GM10248 (cell line): ENCODE measurements at regions not wholly inside any gene's neighbourhood (a gene's known extent, or its start where the extent isn't known, plus 50 kb on each side); places are given as distances from the start of the nearest gene placed in this dataset.

Experiments
- CTCF ChIA-PET: fragments of 300-600 bp; sonication (Branson Sonifier 250); formaldehyde crosslinking; extraction: SDS; loops from one replicate; lab custom pipeline; 2021; ENCODE audit warnings: antibody characterized with exemption; lab: Yijun Ruan, JAX
- POLR2A ChIA-PET: fragments of 350-650 bp; sonication (Branson Sonifier 250); formaldehyde crosslinking; extraction: SDS; loops from one replicate; lab custom pipeline; 2020; ENCODE audit warnings: antibody characterized with exemption; lab: Yijun Ruan, JAX
- DNase-seq: peaks from one replicate; pipeline ENCODE4 v3.0.0; 2012; ENCODE audit errors: extremely low spot score
- CTCF ChIP-seq: IDR thresholded peaks from 2 replicates; pipeline ENCODE4 v1.5.1; 2012; ENCODE audit warnings: mild to moderate bottlenecking, low read depth; ENCODE audit errors: extremely low read depth, missing control alignments, control extremely low read depth

DNA sequence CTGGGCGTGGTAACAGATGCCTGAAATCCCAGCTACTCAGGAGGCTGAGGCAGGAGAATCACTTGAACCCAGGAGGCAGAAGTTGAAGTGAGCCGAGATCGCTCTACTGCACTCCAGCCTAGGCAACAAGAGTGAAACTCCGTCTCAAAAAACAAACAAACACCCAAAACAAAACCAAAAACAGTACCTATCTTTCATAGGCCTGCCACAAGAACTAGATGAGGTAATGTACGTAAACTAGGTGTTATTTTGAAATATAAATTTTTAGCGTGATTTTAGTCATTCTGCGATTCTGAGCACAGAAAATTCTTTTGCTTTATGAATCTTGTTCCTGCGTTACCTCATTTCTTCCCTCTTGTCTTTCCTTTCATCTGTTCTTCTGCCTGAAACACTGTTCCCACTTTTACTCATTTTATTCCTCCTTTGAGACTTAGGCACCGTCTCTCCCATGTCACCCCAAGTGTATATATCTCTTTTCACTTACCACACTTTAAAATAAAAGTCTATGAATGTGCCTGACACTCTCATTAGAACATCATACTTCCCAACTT lies 238.2 kb upstream of the HTR2A start:
- ChIA-PET CTCF (interaction anchor here (1.4 to 1.6 kb wide), 2 partner anchors 10 kb away, joined by 3 to 4 read pairs; no protein-coding TSS in a partner anchor), POLR2A (no interaction called here)
- DNase-seq, result peak; percentile 13

GRCh38 chr13:47133011-47133445 lies 236.2 kb upstream of the HTR2A start:
- POLR2A ChIA-PET, result no interaction called here
- TF ChIP-seq CTCF, result no peak
- no peak for DNase-seq
- CTCF ChIA-PET, result no interaction called here

More for the DNA sequence above, 238.2 kb upstream of the HTR2A start:
- TF ChIP-seq CTCF, result no peak

GRCh38 chr13:47129461-47129860 lies 232.6 kb upstream of the HTR2A start:
- CTCF ChIA-PET, result interaction anchor here (0.9 kb wide), 1 partner anchor 129 kb away, joined by 3 read pairs; no protein-coding TSS in a partner anchor
- no peak for TF ChIP-seq CTCF
- no peak for DNase-seq
- POLR2A ChIA-PET, result no interaction called here

DNA sequence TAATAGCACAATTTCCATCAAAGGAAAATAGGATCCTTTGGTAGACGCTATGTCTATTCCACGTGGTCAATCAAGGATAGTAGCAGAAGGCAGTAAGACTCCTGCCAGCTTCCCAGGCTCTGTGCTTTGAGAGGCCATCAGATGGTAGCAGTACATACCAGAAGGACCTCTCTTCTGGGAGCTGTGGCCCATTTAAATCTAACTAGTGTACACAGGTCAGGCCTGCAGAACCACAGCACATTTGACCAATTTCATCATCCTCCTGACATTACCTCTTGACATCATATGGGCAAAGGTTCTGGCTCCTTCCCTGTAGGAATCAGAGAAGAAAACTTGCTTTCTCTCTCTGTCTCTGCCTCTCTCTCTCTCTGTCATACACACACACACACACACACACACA lies 229.6 kb upstream of the HTR2A start:
- ChIA-PET CTCF (interaction anchor here (1.1 kb wide), 1 partner anchor 9 kb away, joined by 3 read pairs; no protein-coding TSS in a partner anchor), POLR2A (no interaction called here)
- no peak for DNase-seq
- TF ChIP-seq CTCF, result peak; percentile 13

DNA sequence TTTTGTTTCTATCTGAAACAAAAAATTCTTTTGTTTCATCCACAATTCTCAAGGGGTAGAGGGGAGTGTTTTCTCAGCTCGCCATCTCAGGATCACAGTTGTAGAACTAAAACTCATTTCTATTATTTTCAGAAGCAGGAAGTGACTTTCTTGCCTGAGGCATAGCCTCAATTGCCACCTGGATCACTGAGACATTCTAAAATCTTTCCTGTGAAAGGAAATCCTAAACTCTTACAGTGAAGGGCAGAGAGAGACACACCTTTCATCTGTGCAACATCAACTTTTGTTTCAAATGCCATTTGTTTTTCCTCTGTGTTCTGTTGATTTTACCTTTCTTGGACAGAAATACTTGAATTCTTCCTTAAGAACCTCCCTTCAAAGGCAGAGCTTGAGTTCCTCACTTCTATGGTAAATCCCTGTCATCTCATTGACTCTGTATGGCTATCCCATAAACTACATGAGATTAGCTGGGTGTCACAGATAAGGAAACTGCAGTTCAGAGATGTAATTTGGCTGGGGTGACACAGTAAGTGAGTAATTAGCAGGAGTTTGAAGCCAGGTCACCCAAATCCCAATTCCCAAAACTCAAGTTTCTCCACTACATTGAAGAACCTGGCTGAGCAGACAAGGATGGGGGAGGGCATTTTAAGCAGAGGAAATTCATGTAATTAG lies 224.4 kb upstream of the HTR2A start:
- TF ChIP-seq CTCF, result no peak
- ChIA-PET POLR2A (no interaction called here), CTCF (interaction anchor here (1.2 kb wide), 2 partner anchors 13 to 15 kb away, joined by 3 to 6 read pairs; no protein-coding TSS in a partner anchor)
- DNase-seq, result no peak

GRCh38 chr13:47120282-47120681 lies 223.4 kb upstream of the HTR2A start:
- POLR2A ChIA-PET, result no interaction called here
- CTCF ChIA-PET, result no interaction called here
- no peak for TF ChIP-seq CTCF
- DNase-seq, result no peak
